Lung (tissue), 11 donors: ENCODE measurements at regions not wholly inside any gene's neighbourhood (a gene's known extent, or its start where the extent isn't known, plus 50 kb on each side); places are given as distances from the start of the nearest gene placed in this dataset.

ENCODE experiments used
- ATAC-seq: fragments of 200-7000 bp; cut with Tn5 transposase; one replicate; pipeline ENCODE4 v1.9.1; 2020; ENCODE audit warnings: moderate number of reproducible peaks; ENCODE audit not compliant: insufficient read depth, low FRiP score
- DNase-seq, 3 donors: peaks; one replicate each; pipeline ENCODE4 v3.0.0-alpha.2; 2013 to 2017
- H3K27ac ChIP-seq, 2 donors: one replicate each; pipeline ENCODE4 v1.5.1; 2013; ENCODE audit warnings: mild to moderate bottlenecking in 2 of 2, moderate library complexity in 2 of 2, control low read depth in 1 of 2, inconsistent platforms in 1 of 2, low read depth in 1 of 2, low read length in 1 of 2
- H3K27me3 ChIP-seq, 3 donors: one replicate each; pipeline ENCODE4 v1.5.1; 2013; ENCODE audit warnings: low read length in 2 of 3; ENCODE audit not compliant: control insufficient read depth in 3 of 3, insufficient read depth in 3 of 3
- H3K36me3 ChIP-seq, 4 donors: one replicate each; pipeline ENCODE4 v1.5.1; 2013; ENCODE audit warnings: low read length in 4 of 4, mild to moderate bottlenecking in 1 of 4, moderate library complexity in 1 of 4; ENCODE audit not compliant: control insufficient read depth in 4 of 4, insufficient read depth in 4 of 4
- H3K4me1 ChIP-seq, 5 donors: one replicate each; pipeline ENCODE4 v1.5.1; 2013; ENCODE audit warnings: low read length in 5 of 5, mild to moderate bottlenecking in 2 of 5, moderate library complexity in 1 of 5; ENCODE audit not compliant: control insufficient read depth in 5 of 5, insufficient read depth in 5 of 5
- H3K4me3 ChIP-seq: one replicate; pipeline ENCODE4 v1.5.1; 2013; ENCODE audit warnings: mild to moderate bottlenecking, control low read depth, moderate library complexity
- H3K9ac ChIP-seq, 2 donors: one replicate each; pipeline ENCODE4 v1.5.1; 2013; ENCODE audit warnings: low read length in 2 of 2, control low read depth in 1 of 2; ENCODE audit not compliant: insufficient read depth in 1 of 2
- H3K9me3 ChIP-seq, 4 donors: one replicate each; pipeline ENCODE4 v1.5.1; 2013; ENCODE audit warnings: low read length in 3 of 4, mild to moderate bottlenecking in 1 of 4, moderate library complexity in 1 of 4; ENCODE audit not compliant: control insufficient read depth in 4 of 4, insufficient read depth in 3 of 4
- CTCF ChIP-seq: IDR thresholded peaks from 2 replicates; pipeline ENCODE4 v1.5.1; 2012; ENCODE audit warnings: mild to moderate bottlenecking; ENCODE audit errors: control extremely low read depth, extremely low read depth
- WGBS, 2 donors: extraction: QIAGEN DNeasy Blood & Tissue Kit; methylation state at CpG; one replicate each; pipeline ENCODE4 v1.1.7; 2013; 5-methylcytosine and 5-hydroxymethylcytosine counted together
- donor health status: control.
- donor health status: control.
- donor health status: Bipolar disorder and iron deficiency.
- donor health status: healthy.
- donor health status: DM: yes; HTN: yes; CAD: no.

- Histone ChIP-seq H3K9me3 (peaks cover 0 to 2% (median 0%) of the 10 kb centered on the region in 4 donors), H3K27ac (no peak overlapping the region), H3K4me1 (no peaks in the 10 kb centered on the region), H3K4me3 (no peak overlapping the region), H3K27me3 (peaks cover 0 to 2% (median 0%) of the 10 kb centered on the region in 3 donors), H3K9ac (no peak overlapping the region), H3K36me3 (no peaks in the 10 kb centered on the region)
- 87 to 96% methylated on average over 2 of the region's 2 CpGs for WGBS, 2 donors
- ATAC-seq (no peak), DNase-seq (no peak)
- TF ChIP-seq CTCF, result no peak
Measured at GRCh38 chr19:28419312-28419711, 793.6 kb downstream of the UQCRFS1 start.

GRCh38 chr19:28417361-28417760, 795.6 kb downstream of the UQCRFS1 start:
- no peak for TF ChIP-seq CTCF

GRCh38 chr19:28416245-28416644, 796.7 kb downstream of the UQCRFS1 start:
- Histone ChIP-seq H3K27me3 (no peaks in the 10 kb centered on the region), H3K4me3 (no peak overlapping the region), H3K9me3 (peaks cover 0 to 2% (median 0%) of the 10 kb centered on the region in 4 donors), H3K36me3 (no peaks in the 10 kb centered on the region), H3K9ac (no peak overlapping the region), H3K4me1 (no peaks in the 10 kb centered on the region), H3K27ac (no peak overlapping the region)
- DNase-seq (no peak), ATAC-seq (no peak)
- TF ChIP-seq CTCF, result no peak
- 82 to 100% methylated on average over 1 of the region's 1 CpG for WGBS, 2 donors

More at GRCh38 chr19:28417361-28417760, 795.6 kb downstream of the UQCRFS1 start:
- Histone ChIP-seq H3K9ac (no peak overlapping the region), H3K4me3 (no peak overlapping the region), H3K27me3 (no peaks in the 10 kb centered on the region), H3K4me1 (no peaks in the 10 kb centered on the region), H3K9me3 (peaks cover 0 to 2% (median 0%) of the 10 kb centered on the region in 4 donors), H3K27ac (no peak overlapping the region), H3K36me3 (no peaks in the 10 kb centered on the region)
- 56 to 85% methylated on average over 5 of the region's 5 CpGs for WGBS, 2 donors
- ATAC-seq (no peak), DNase-seq (no peak)

- H3K27me3 ChIP-seq, result no peaks in the 10 kb centered on the region
- TF ChIP-seq CTCF, result no peak
- DNase-seq, result no peak
- ATAC-seq, result no peak
- H3K4me1 ChIP-seq, result no peaks in the 10 kb centered on the region
- H3K9ac ChIP-seq, result no peak overlapping the region
- WGBS, 2 donors, result 20 to 65% methylated on average over 3 of the region's 3 CpGs
- no peaks in the 10 kb centered on the region for H3K36me3 ChIP-seq
- H3K4me3 ChIP-seq, result no peak overlapping the region
- H3K9me3 ChIP-seq, result peaks cover 0 to 2% (median 0%) of the 10 kb centered on the region in 4 donors
- no peak overlapping the region for H3K27ac ChIP-seq
Measured at GRCh38 chr19:28414748-28415147, 798.2 kb downstream of the UQCRFS1 start.
